Retinal pigment epithelial cell (primary cell): ENCODE measurements at regions not wholly inside any gene's neighbourhood (a gene's known extent, or its start where the extent isn't known, plus 50 kb on each side); places are given as distances from the start of the nearest gene placed in this dataset.
A peak's percentile ranks its signal among the peaks of the same experiment; 100 is the strongest.
"Not testable (repeated sequence)": the region's sequence is repeated elsewhere in the genome, so short reads cannot be mapped to it uniquely, and the experiment has no call there.

ENCODE experiments used
- DNase-seq: peaks from one replicate; pipeline ENCODE4 v3.0.0-alpha.2; 2010; ENCODE audit warnings: low read depth
- H3K4me3 ChIP-seq: 2 replicates; pipeline ENCODE4 v1.5.1; 2011; ENCODE audit warnings: mild to moderate bottlenecking, low read length, control low read depth, moderate library complexity
- CTCF ChIP-seq: conservative IDR thresholded peaks from 2 replicates; pipeline ENCODE4 v1.5.1; 2011; ENCODE audit warnings: low read depth, low read length, control low read depth, inconsistent platforms

GRCh38 chr20:25867776-25868649 is 171.4 kb upstream of the ZNF337 start:
- DNase-seq: no peak
- H3K4me3 ChIP-seq: peak overlapping the region; percentile 47
- TF ChIP-seq CTCF: no peak

- DNase-seq, H3K4me3 ChIP-seq: not testable (repeated sequence)
Observed at GRCh38 chr20:25867015-25867775, 170.5 kb upstream of the ZNF337 start.

GRCh38 chr20:25865715-25866656 is 169.3 kb upstream of the ZNF337 start:
- peak overlapping the region; percentile 37 for H3K4me3 ChIP-seq
- no peak for DNase-seq
- no peak for TF ChIP-seq CTCF

- DNase-seq: not testable (repeated sequence)
- H3K4me3 ChIP-seq: peak overlapping the region; percentile 37
Observed at GRCh38 chr20:25864963-25865714, 168.5 kb upstream of the ZNF337 start.

- no peak overlapping the region for H3K4me3 ChIP-seq
- DNase-seq: no peak
- no peak for TF ChIP-seq CTCF
Observed at GRCh38 chr20:25864326-25864962, 167.8 kb upstream of the ZNF337 start.

GRCh38 chr20:25863536-25864325 is 167.1 kb upstream of the ZNF337 start:
- peak overlapping the region; percentile 40 for H3K4me3 ChIP-seq
- no peak for TF ChIP-seq CTCF
- no peak for DNase-seq
